Aorta (tissue), 5 donors: ENCODE measurements at regions not wholly inside any gene's neighbourhood (a gene's known extent, or its start where the extent isn't known, plus 50 kb on each side); places are given as distances from the start of the nearest gene placed in this dataset.
A peak's percentile ranks its signal among the peaks of the same experiment; 100 is the strongest.

Experiments used
- ATAC-seq: fragments of 200-7000 bp; cut with Tn5 transposase; one replicate; pipeline ENCODE4 v1.9.1; 2022; ENCODE audit warnings: moderate library complexity; ENCODE audit not compliant: low FRiP score
- DNase-seq, 2 donors: peaks; one replicate each; pipeline ENCODE4 v3.0.0-alpha.2; 2020
- H3K27ac ChIP-seq, 2 donors: one replicate each; pipeline ENCODE4 v1.5.1; 2013; ENCODE audit warnings: low read length in 2 of 2, mild to moderate bottlenecking in 2 of 2, moderate library complexity in 2 of 2, control low read depth in 1 of 2, inconsistent platforms in 1 of 2, low read depth in 1 of 2
- H3K27me3 ChIP-seq, 2 donors: one replicate each; pipeline ENCODE4 v1.6.1; 2013; ENCODE audit warnings: control low read depth in 1 of 2, low read length in 1 of 2, mild to moderate bottlenecking in 1 of 2, moderate library complexity in 1 of 2; ENCODE audit not compliant: insufficient read depth in 2 of 2, control insufficient read depth in 1 of 2
- H3K36me3 ChIP-seq, 2 donors: one replicate each; pipeline ENCODE4 v1.6.1; 2013; ENCODE audit warnings: control low read depth in 1 of 2, low read length in 1 of 2, mild to moderate bottlenecking in 1 of 2; ENCODE audit not compliant: insufficient read depth in 2 of 2, control insufficient read depth in 1 of 2
- H3K4me1 ChIP-seq, 2 donors: one replicate each; pipeline ENCODE4 v1.6.1; 2013; ENCODE audit warnings: low read length in 2 of 2, control low read depth in 1 of 2, mild to moderate bottlenecking in 1 of 2, moderate library complexity in 1 of 2; ENCODE audit not compliant: insufficient read depth in 2 of 2, control insufficient read depth in 1 of 2
- H3K4me3 ChIP-seq, 2 donors: one replicate each; pipeline ENCODE4 v1.5.1; 2013; ENCODE audit warnings: low read length in 2 of 2, control low read depth in 1 of 2, mild to moderate bottlenecking in 1 of 2
- H3K9me3 ChIP-seq: one replicate; pipeline ENCODE4 v1.6.1; 2013; ENCODE audit warnings: mild to moderate bottlenecking, low read length; ENCODE audit not compliant: control insufficient read depth
- WGBS, 2 donors: extraction: QIAGEN DNeasy Blood & Tissue Kit; methylation state at CpG; one replicate each; pipeline ENCODE4 v1.1.7; 2013; 5-methylcytosine and 5-hydroxymethylcytosine counted together
- intact Hi-C, 2 donors: fragments of 100-400 bp; cut with DNase I; formaldehyde crosslinking; loops; one replicate each; pipeline versions ENCODE4 v1.14.2 to v1.15.0; 2022
- donor health status: healthy with polysubstance abuse.
- donor health status: Bipolar disorder and iron deficiency.
- donor health status: DM: no; HTN: no; CAD: no.
- donor health status: DM: no; HTN: no; CAD: no.
- donor health status: DM: yes; HTN: yes; CAD: no.

DNA sequence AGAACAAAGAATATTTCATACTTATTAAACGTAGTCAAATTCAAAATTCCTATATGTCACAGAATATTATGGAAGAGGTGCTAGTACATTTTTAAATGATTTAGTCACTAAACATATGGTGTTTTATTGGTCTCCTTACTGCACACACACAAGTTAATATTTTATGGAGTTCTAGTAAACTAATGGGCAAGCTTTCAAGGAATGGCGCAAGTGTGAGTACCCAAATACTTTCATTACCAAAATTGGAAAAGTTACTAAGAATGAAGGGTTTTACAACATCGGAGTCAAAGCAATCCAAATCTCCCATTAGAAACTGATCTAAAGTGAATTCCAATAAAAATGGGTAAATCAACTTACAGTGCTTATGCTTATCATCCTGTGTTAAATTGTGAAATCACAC, 921.9 kb downstream of the ADGRL2 start:
- WGBS, 2 donors = 86 to 93% methylated on average over 3 of the region's 3 CpGs

GRCh38 chr1:82721702-82722101, 921.0 kb downstream of the ADGRL2 start:
- Histone ChIP-seq H3K27ac (no peak overlapping the region), H3K27me3 (no peaks in the 10 kb centered on the region), H3K9me3 (no peaks in the 10 kb centered on the region), H3K4me3 (no peak overlapping the region), H3K4me1 (no peaks in the 10 kb centered on the region), H3K36me3 (no peaks in the 10 kb centered on the region)
- WGBS, 2 donors = 56 to 93% methylated on average over 3 of the region's 3 CpGs
- DNase-seq (no peak), ATAC-seq (no peak)
- intact Hi-C loops = no loop called here

More for the DNA sequence above, 921.9 kb downstream of the ADGRL2 start:
- Histone ChIP-seq H3K4me3 (no peak overlapping the region), H3K36me3 (no peaks in the 10 kb centered on the region), H3K9me3 (no peaks in the 10 kb centered on the region), H3K4me1 (no peaks in the 10 kb centered on the region), H3K27ac (no peak overlapping the region), H3K27me3 (no peaks in the 10 kb centered on the region)
- DNase-seq (no peak), ATAC-seq (no peak)
- intact Hi-C loops = no loop called here

- 96 to 100% methylated on average over 1 of the region's 1 CpG for WGBS, 2 donors
- H3K9me3 ChIP-seq = no peaks in the 10 kb centered on the region
- ATAC-seq (no peak), DNase-seq (no peak)
- intact Hi-C loops = no loop called here
- H3K4me1 ChIP-seq = no peaks in the 10 kb centered on the region
- H3K4me3 ChIP-seq = no peak overlapping the region
- H3K27me3 ChIP-seq = no peaks in the 10 kb centered on the region
- H3K27ac ChIP-seq = no peak overlapping the region
- no peaks in the 10 kb centered on the region for H3K36me3 ChIP-seq
Measured at GRCh38 chr1:82718719-82719419, 918.1 kb downstream of the ADGRL2 start.

- no peak for ATAC-seq
- no peak for DNase-seq
- intact Hi-C loops = no loop called here
Measured at GRCh38 chr1:82710091-82710490, 909.4 kb downstream of the ADGRL2 start.

GRCh38 chr1:82707681-82708080, 906.9 kb downstream of the ADGRL2 start:
- Histone ChIP-seq H3K36me3 (no peaks in the 10 kb centered on the region), H3K27ac (no peak overlapping the region), H3K4me3 (no peak overlapping the region), H3K9me3 (no peaks in the 10 kb centered on the region), H3K4me1 (no peaks in the 10 kb centered on the region), H3K27me3 (no peaks in the 10 kb centered on the region)
- 95 to 98% methylated on average over 1 of the region's 1 CpG for WGBS, 2 donors
- DNase-seq (no peak), ATAC-seq (no peak)
- intact Hi-C loops = no loop called here

More at GRCh38 chr1:82710091-82710490, 909.4 kb downstream of the ADGRL2 start:
- Histone ChIP-seq H3K27me3 (no peaks in the 10 kb centered on the region), H3K4me1 (no peaks in the 10 kb centered on the region), H3K27ac (no peak overlapping the region), H3K4me3 (no peak overlapping the region), H3K9me3 (no peaks in the 10 kb centered on the region), H3K36me3 (no peaks in the 10 kb centered on the region)

- Histone ChIP-seq H3K4me3 (no peak overlapping the region), H3K36me3 (no peaks in the 10 kb centered on the region), H3K27ac (no peak overlapping the region), H3K9me3 (no peaks in the 10 kb centered on the region), H3K4me1 (no peaks in the 10 kb centered on the region), H3K27me3 (no peaks in the 10 kb centered on the region)
- 78 to 87% methylated on average over 2 of the region's 2 CpGs for WGBS, 2 donors
- DNase-seq (no peak), ATAC-seq (no peak)
- intact Hi-C loops = no loop called here
Measured at GRCh38 chr1:82706741-82707140, 906.0 kb downstream of the ADGRL2 start.

- H3K9me3 ChIP-seq = no peaks in the 10 kb centered on the region
- DNase-seq (no peak), ATAC-seq (no peak)
- H3K4me1 ChIP-seq = no peaks in the 10 kb centered on the region
- intact Hi-C loops = no loop called here
- H3K27me3 ChIP-seq = no peaks in the 10 kb centered on the region
- H3K36me3 ChIP-seq = no peaks in the 10 kb centered on the region
- H3K27ac ChIP-seq = no peak overlapping the region
- no peak overlapping the region for H3K4me3 ChIP-seq
Measured at GRCh38 chr1:82704966-82705365, 904.2 kb downstream of the ADGRL2 start.

- H3K4me3 ChIP-seq = no peak overlapping the region
- peak; percentile 60 for ATAC-seq
Measured at GRCh38 chr1:82704393-82704792, 903.7 kb downstream of the ADGRL2 start.

GRCh38 chr1:82703951-82704350, 903.2 kb downstream of the ADGRL2 start:
- H3K4me1 ChIP-seq = no peaks in the 10 kb centered on the region
- H3K36me3 ChIP-seq = no peaks in the 10 kb centered on the region
- intact Hi-C loops = no loop called here
- no peak for DNase-seq
- no peak overlapping the region for H3K27ac ChIP-seq
- H3K4me3 ChIP-seq = no peak overlapping the region
- ATAC-seq = no peak
- no peaks in the 10 kb centered on the region for H3K9me3 ChIP-seq
- H3K27me3 ChIP-seq = no peaks in the 10 kb centered on the region

More at GRCh38 chr1:82704393-82704792, 903.7 kb downstream of the ADGRL2 start:
- H3K36me3 ChIP-seq = no peaks in the 10 kb centered on the region
- no peaks in the 10 kb centered on the region for H3K9me3 ChIP-seq
- H3K4me1 ChIP-seq = no peaks in the 10 kb centered on the region
- intact Hi-C loops = no loop called here
- no peaks in the 10 kb centered on the region for H3K27me3 ChIP-seq
- no peak overlapping the region for H3K27ac ChIP-seq
- DNase-seq = no peak
- 14 to 15% methylated on average over 3 of the region's 3 CpGs for WGBS, 2 donors
